H1 (cell line): ENCODE measurements at regions not wholly inside any gene's neighbourhood (a gene's known extent, or its start where the extent isn't known, plus 50 kb on each side); places are given as distances from the start of the nearest gene placed in this dataset.

Experiments used
- CTCF ChIA-PET: fragments of 300-600 bp; sonication (Branson Sonifier 250); formaldehyde crosslinking; loops from one replicate; lab custom pipeline; 2021; ENCODE audit not compliant: partially characterized antibody; lab: Charles Lee
- POLR2A ChIA-PET: fragments of 300-600 bp; sonication (Branson Sonifier 250); formaldehyde crosslinking; loops from one replicate; lab custom pipeline; 2021; ENCODE audit warnings: inconsistent platforms; ENCODE audit not compliant: partially characterized antibody; lab: Charles Lee
- DNase-seq, 2 experiments: peaks; one replicate each; pipeline versions ENCODE4 v3.0.0 to v3.0.0-alpha.2; 2010 to 2022; ENCODE audit warnings: low spot score in 2 of 2, low read depth in 1 of 2, mixed read lengths in 1 of 2
- FAIRE-seq: peaks from 2 replicates; lab custom pipeline; 2011; peaks lifted over from hg19 to GRCh38; lab: Jason Lieb, UNC
- H2AFZ ChIP-seq: 2 replicates; pipeline ENCODE4 v1.8.1; 2012; ENCODE audit warnings: low read length, inconsistent platforms
- H2AK5ac ChIP-seq: 2 replicates; pipeline ENCODE4 v1.6.1; 2013; ENCODE audit warnings: low read depth, low read length
- H2BK120ac ChIP-seq: replicated peaks from 2 replicates; pipeline ENCODE3; 2013; ENCODE audit warnings: low read depth, low read length, inconsistent platforms
- H2BK12ac ChIP-seq: 2 replicates; pipeline ENCODE4 v1.6.1; 2013; ENCODE audit warnings: low read depth, low read length
- H2BK15ac ChIP-seq: 2 replicates; pipeline ENCODE4 v1.6.1; 2013; ENCODE audit warnings: low read length
- H2BK20ac ChIP-seq: 2 replicates; pipeline ENCODE4 v1.6.1; 2013; ENCODE audit warnings: low read length
- H2BK5ac ChIP-seq: 2 replicates; pipeline ENCODE4 v1.6.1; 2013; ENCODE audit warnings: low read depth, low read length
- H3K14ac ChIP-seq: 2 replicates; pipeline ENCODE4 v1.6.1; 2013; ENCODE audit warnings: inconsistent platforms; ENCODE audit not compliant: insufficient read length
- H3K18ac ChIP-seq: 2 replicates; pipeline ENCODE4 v1.6.1; 2013; ENCODE audit warnings: low read length; ENCODE audit errors: extremely low read depth
- H3K23ac ChIP-seq: 2 replicates; pipeline ENCODE4 v1.6.1; 2013; ENCODE audit warnings: inconsistent platforms; ENCODE audit not compliant: insufficient read length
- H3K23me2 ChIP-seq: 2 replicates; pipeline ENCODE4 v1.6.1; 2013; ENCODE audit warnings: low read depth, low read length
- H3K27ac ChIP-seq: 2 replicates; pipeline ENCODE4 v1.6.1; 2011; ENCODE audit warnings: low read depth, low read length, inconsistent platforms
- H3K27me3 ChIP-seq, 4 experiments: replicated peaks in 1 of 4; 1 replicate in 1 of 4; 2 replicates in 3 of 4; pipeline versions ENCODE4 v1.6.1 to v1.8.1; 2011 to 2013; ENCODE audit warnings: low read length in 3 of 4, mild to moderate bottlenecking in 3 of 4, inconsistent platforms in 2 of 4, mixed read lengths in 2 of 4, moderate library complexity in 1 of 4; ENCODE audit not compliant: control insufficient read depth in 3 of 4, insufficient read depth in 3 of 4; ENCODE audit errors: extremely low read depth in 1 of 4
- H3K36me3 ChIP-seq, 4 experiments: 2 replicates each; pipeline versions ENCODE4 v1.6.1 to v1.8.1; 2011 to 2013; ENCODE audit warnings: mild to moderate bottlenecking in 4 of 4, low read length in 3 of 4, moderate library complexity in 2 of 4, control low read depth in 1 of 4, inconsistent platforms in 1 of 4; ENCODE audit not compliant: insufficient read depth in 4 of 4, control insufficient read depth in 2 of 4
- H3K4ac ChIP-seq: replicated peaks from 2 replicates; pipeline ENCODE3; 2013; ENCODE audit warnings: low read length, low read depth, mixed read lengths, inconsistent platforms; ENCODE audit not compliant: insufficient read length
- H3K4me1 ChIP-seq, 4 experiments: replicated peaks in 1 of 4; 1 replicate in 1 of 4; 2 replicates in 3 of 4; pipeline versions ENCODE4 v1.6.1 to v1.8.1; 2011 to 2013; ENCODE audit warnings: low read length in 3 of 4, inconsistent platforms in 2 of 4, mixed read lengths in 1 of 4; ENCODE audit not compliant: insufficient read depth in 4 of 4, control insufficient read depth in 3 of 4
- H3K4me2 ChIP-seq, 2 experiments: 2 replicates each; pipeline versions ENCODE4 v1.6.1 to v1.8.1; 2011 to 2013; ENCODE audit warnings: low read depth in 2 of 2, low read length in 2 of 2, control low read depth in 1 of 2, inconsistent platforms in 1 of 2, mild to moderate bottlenecking in 1 of 2; ENCODE audit not compliant: insufficient read depth in 1 of 2
- H3K4me3 ChIP-seq, 4 experiments: fragments of 200-600, 300-600 bp in 1 of 4; sonication (generic), shearing (Covaris generic), sonication (Bioruptor Twin) in 1 of 4; 2 replicates each; pipeline versions ENCODE4 v1.5.1 to v1.8.1; 2011 to 2016; ENCODE audit warnings: low read length in 4 of 4, low read depth in 3 of 4, control low read depth in 2 of 4, inconsistent platforms in 2 of 4, mild to moderate bottlenecking in 2 of 4, mixed read lengths in 1 of 4, moderate library complexity in 1 of 4; ENCODE audit not compliant: insufficient read depth in 2 of 4; ENCODE audit errors: extremely low read depth in 1 of 4
- H3K56ac ChIP-seq: replicated peaks from 2 replicates; pipeline ENCODE3; 2013; ENCODE audit warnings: low read depth, mild to moderate bottlenecking, mixed read lengths, low read length, inconsistent platforms; ENCODE audit not compliant: insufficient read length
- H3K79me1 ChIP-seq: 2 replicates; pipeline ENCODE4 v1.6.1; 2013; ENCODE audit warnings: low read depth, low read length, control low read depth
- H3K79me2 ChIP-seq, 2 experiments: 2 replicates each; pipeline versions ENCODE4 v1.6.1 to v1.8.1; 2012 to 2013; ENCODE audit warnings: low read length in 2 of 2, mild to moderate bottlenecking in 2 of 2, inconsistent platforms in 1 of 2; ENCODE audit not compliant: insufficient read depth in 2 of 2, control insufficient read depth in 1 of 2
- H3K9ac ChIP-seq, 4 experiments: replicated peaks in 1 of 4; 1 replicate in 1 of 4; 2 replicates in 3 of 4; pipeline versions ENCODE4 v1.6.1 to v1.8.1; 2011 to 2013; ENCODE audit warnings: low read depth in 3 of 4, low read length in 3 of 4, control low read depth in 2 of 4, mild to moderate bottlenecking in 2 of 4, moderate library complexity in 2 of 4, inconsistent platforms in 1 of 4; ENCODE audit errors: extremely low read depth in 1 of 4
- H3K9me3 ChIP-seq, 2 experiments: 2 replicates each; pipeline versions ENCODE4 v1.6.1 to v1.8.1; 2012 to 2013; ENCODE audit warnings: mild to moderate bottlenecking in 2 of 2, moderate library complexity in 2 of 2, control low read depth in 1 of 2, inconsistent platforms in 1 of 2, low read depth in 1 of 2, low read length in 1 of 2, mixed read lengths in 1 of 2; ENCODE audit not compliant: insufficient read depth in 2 of 2
- H4K20me1 ChIP-seq, 2 experiments: replicated peaks in 1 of 2; 2 replicates each; pipeline versions ENCODE3 to v1.8.1; 2011 to 2013; ENCODE audit warnings: inconsistent platforms in 2 of 2, low read length in 2 of 2, mild to moderate bottlenecking in 1 of 2; ENCODE audit not compliant: insufficient read depth in 2 of 2, control insufficient read depth in 1 of 2
- H4K5ac ChIP-seq: 2 replicates; pipeline ENCODE4 v1.6.1; 2013; ENCODE audit warnings: low read length, low read depth, mixed read lengths, inconsistent platforms; ENCODE audit not compliant: insufficient read length
- H4K8ac ChIP-seq: 2 replicates; pipeline ENCODE4 v1.8.0; 2013; ENCODE audit warnings: mild to moderate bottlenecking, moderate library complexity, low read length, inconsistent platforms; ENCODE audit not compliant: insufficient read depth; ENCODE audit errors: extremely low read depth
- H4K91ac ChIP-seq: replicated peaks from 2 replicates; pipeline ENCODE3; 2013; ENCODE audit warnings: low read length, mixed read lengths, inconsistent platforms; ENCODE audit not compliant: insufficient read length
- SP4 ChIP-seq: IDR thresholded peaks from 2 replicates; pipeline ENCODE4 v1.6.1; 2012; ENCODE audit warnings: low read length, inconsistent platforms
- WGBS, 2 experiments: shearing (Covaris generic) in 1 of 2; methylation state at CpG; one replicate each; pipeline versions ENCODE4 v1.1.6 to v1.1.7; 2013 to 2015; ENCODE audit warnings: low lambda C conversion rate in 2 of 2, mixed read lengths in 2 of 2, inconsistent platforms in 1 of 2, low coverage in 1 of 2, missing lambda C conversion rate in 1 of 2; ENCODE audit not compliant: insufficient replicate concordance in 2 of 2, insufficient coverage in 1 of 2, insufficient read length in 1 of 2; ENCODE audit errors: extremely low coverage in 1 of 2, missing lambda C conversion rate in 1 of 2; 5-methylcytosine and 5-hydroxymethylcytosine counted together

- ChIA-PET CTCF (interaction anchor here (0.6 kb wide), 1 partner anchor 252 kb away, joined by 3 read pairs; no protein-coding TSS in a partner anchor), POLR2A (no interaction called here)
- Histone ChIP-seq H2BK12ac (no peak overlapping the region), H3K9ac (no peak overlapping the region), H3K79me2 (no peaks in the 10 kb centered on the region), H3K4me3 (no peak overlapping the region), H2BK20ac (no peak overlapping the region), H3K36me3 (no peaks in the 10 kb centered on the region), H2AK5ac (no peak overlapping the region), H3K18ac (no peak overlapping the region), H3K56ac (no peak overlapping the region), H4K91ac (no peak overlapping the region), H2BK120ac (no peak overlapping the region), H3K23ac (no peak overlapping the region), H3K79me1 (no peaks in the 10 kb centered on the region), H2AFZ (no peak overlapping the region), H3K4ac (no peak overlapping the region), H4K5ac (no peak overlapping the region), H2BK15ac (no peak overlapping the region), H3K4me1 (no peaks in the 10 kb centered on the region; a peak in 1 of 7 replicates), H3K27ac (no peak overlapping the region), H3K4me2 (no peak overlapping the region), H4K20me1 (no peaks in the 10 kb centered on the region), H3K14ac (no peak overlapping the region), H2BK5ac (no peak overlapping the region), H3K9me3 (peaks cover 5 to 11% of the 10 kb centered on the region in 2 experiments; a peak in 3 of 4 replicates), H4K8ac (no peak overlapping the region), H3K23me2 (no peaks in the 10 kb centered on the region), H3K27me3 (no peaks in the 10 kb centered on the region)
- no peak for FAIRE-seq
- 94% methylated on average over 1 of the region's 1 CpG; no CpG with 5 or more reads in 1 of the 2 experiments for WGBS, 2 experiments
- no peak for DNase-seq
- no peak for TF ChIP-seq SP4
Measured at GRCh38 chr14:55867719-55868118, 250.5 kb upstream of the PELI2 start.
